ENCODE measurements at regions not wholly inside any gene's neighbourhood (a gene's known extent, or its start where the extent isn't known, plus 50 kb on each side); places are given as distances from the start of the nearest gene placed in this dataset.

DNA sequence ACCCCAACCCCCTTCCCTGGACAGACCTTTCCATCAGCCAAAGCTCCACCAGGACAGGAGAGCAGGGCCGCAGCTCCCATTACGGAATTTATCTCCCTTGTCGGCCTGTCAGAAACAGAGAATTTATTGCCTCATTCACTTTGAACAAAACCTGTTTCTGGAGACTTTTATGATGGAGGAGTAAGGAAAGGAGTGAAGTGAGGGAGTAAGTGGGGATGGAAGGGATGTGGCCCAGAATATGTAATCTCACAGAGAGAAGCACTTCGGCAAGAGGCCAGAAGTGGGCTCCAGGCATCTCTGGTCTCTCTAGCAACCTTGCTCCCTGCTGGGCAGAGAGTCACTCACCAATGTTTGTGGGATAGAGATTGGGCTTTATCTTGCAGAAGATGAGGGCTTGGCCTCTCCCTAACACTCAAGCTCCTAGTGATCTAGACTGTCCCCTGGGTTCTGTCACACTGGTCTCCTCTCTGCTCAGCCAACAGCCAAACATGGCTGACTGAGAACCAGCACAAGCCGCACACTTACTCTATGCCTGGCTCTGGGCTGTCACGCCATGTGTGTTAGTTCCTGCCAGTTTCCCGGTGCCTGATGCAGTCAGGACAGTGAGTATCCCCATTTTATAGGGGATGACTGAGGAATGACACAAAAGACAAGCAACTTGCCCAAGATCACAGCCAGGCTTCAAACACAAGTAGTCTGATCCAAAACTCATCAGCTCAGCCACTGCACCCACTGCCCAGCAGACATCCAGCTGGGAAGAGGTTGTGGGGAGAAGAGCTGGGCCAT lies 149.4 kb upstream of the ZMIZ1 start:
- Mint-ChIP-seq H3K27me3 (ENCODE audit: unreplicated experiment) (peaks cover 8% of the 10 kb centered on the region), H3K9me3 (ENCODE audit: unreplicated experiment) (peaks cover 5% of the 10 kb centered on the region), H3K4me1 (ENCODE audit: low read depth, unreplicated experiment) (peaks cover 18% of the 10 kb centered on the region), H3K36me3 (ENCODE audit: unreplicated experiment) (no peaks in the 10 kb centered on the region), H3K27ac (ENCODE audit: unreplicated experiment) (no peak overlapping the region), H3K4me3 (ENCODE audit: unreplicated experiment) (no peak overlapping the region)
- no peak for DNase-seq
- TF ChIP-seq, protein P1, sequence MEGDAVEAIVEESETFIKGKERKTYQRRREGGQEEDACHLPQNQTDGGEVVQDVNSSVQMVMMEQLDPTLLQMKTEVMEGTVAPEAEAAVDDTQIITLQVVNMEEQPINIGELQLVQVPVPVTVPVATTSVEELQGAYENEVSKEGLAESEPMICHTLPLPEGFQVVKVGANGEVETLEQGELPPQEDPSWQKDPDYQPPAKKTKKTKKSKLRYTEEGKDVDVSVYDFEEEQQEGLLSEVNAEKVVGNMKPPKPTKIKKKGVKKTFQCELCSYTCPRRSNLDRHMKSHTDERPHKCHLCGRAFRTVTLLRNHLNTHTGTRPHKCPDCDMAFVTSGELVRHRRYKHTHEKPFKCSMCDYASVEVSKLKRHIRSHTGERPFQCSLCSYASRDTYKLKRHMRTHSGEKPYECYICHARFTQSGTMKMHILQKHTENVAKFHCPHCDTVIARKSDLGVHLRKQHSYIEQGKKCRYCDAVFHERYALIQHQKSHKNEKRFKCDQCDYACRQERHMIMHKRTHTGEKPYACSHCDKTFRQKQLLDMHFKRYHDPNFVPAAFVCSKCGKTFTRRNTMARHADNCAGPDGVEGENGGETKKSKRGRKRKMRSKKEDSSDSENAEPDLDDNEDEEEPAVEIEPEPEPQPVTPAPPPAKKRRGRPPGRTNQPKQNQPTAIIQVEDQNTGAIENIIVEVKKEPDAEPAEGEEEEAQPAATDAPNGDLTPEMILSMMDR (IDR thresholded peaks at IDR 0.05; ENCODE audit: partially characterized antibody, unreplicated experiment), result no peak

DNA sequence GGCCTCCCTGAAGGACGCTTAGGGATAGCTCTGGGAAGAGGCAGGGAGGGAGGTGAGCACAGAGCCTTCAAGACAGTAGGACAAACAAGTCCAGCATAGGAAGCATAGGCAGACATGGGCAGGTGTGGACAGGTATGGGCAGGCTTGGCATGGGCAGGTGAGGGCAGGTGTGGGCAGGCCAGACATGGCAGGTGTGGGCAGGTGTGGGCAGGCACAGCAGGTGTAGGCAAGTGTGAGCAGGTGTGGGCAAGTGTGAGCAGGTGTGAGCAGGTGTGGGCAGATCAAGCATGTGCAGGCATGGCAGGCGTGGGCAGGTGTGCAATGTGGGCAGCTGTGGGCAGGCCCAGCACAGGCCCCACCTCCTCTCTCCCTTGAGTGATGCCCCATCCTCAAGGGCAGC lies 148.8 kb upstream of the ZMIZ1 start:
- Mint-ChIP-seq H3K9me3 (ENCODE audit: unreplicated experiment) (peaks cover 5% of the 10 kb centered on the region), H3K27me3 (ENCODE audit: unreplicated experiment) (peaks cover 8% of the 10 kb centered on the region), H3K36me3 (ENCODE audit: unreplicated experiment) (no peaks in the 10 kb centered on the region), H3K4me3 (ENCODE audit: unreplicated experiment) (no peak overlapping the region), H3K4me1 (ENCODE audit: low read depth, unreplicated experiment) (peaks cover 22% of the 10 kb centered on the region), H3K27ac (ENCODE audit: unreplicated experiment) (no peak overlapping the region)
- DNase-seq, result no peak
- TF ChIP-seq, protein P1 (IDR thresholded peaks at IDR 0.05; ENCODE audit: partially characterized antibody, unreplicated experiment), result no peak

DNA sequence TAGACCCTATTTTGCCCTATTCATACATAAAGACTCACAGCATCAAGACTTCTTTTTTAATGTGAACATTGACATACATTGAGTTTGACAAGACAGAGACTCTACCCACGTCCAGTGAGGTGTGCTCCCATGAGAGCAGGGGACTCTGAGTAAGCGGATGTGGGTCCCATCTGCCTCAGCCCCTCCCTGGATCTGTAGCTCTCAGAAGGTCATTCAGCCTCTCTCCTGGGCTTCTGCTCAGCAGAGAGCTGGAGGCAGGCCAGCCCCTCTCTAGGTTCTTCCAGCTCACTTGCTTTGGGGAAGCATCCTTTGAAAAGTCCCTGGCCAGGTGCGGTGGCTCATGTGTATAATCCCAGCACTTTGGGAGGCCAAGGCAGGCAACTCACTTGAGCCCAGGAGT lies 146.9 kb upstream of the ZMIZ1 start:
- no peak for DNase-seq
- Mint-ChIP-seq H3K36me3 (ENCODE audit: unreplicated experiment) (no peaks in the 10 kb centered on the region), H3K27ac (ENCODE audit: unreplicated experiment) (no peak overlapping the region), H3K9me3 (ENCODE audit: unreplicated experiment) (peaks cover 5% of the 10 kb centered on the region), H3K27me3 (ENCODE audit: unreplicated experiment) (peaks cover 9% of the 10 kb centered on the region), H3K4me3 (ENCODE audit: unreplicated experiment) (no peak overlapping the region), H3K4me1 (ENCODE audit: low read depth, unreplicated experiment) (peaks cover 27% of the 10 kb centered on the region)
- TF ChIP-seq, protein P1 (IDR thresholded peaks at IDR 0.05; ENCODE audit: partially characterized antibody, unreplicated experiment), result no peak

DNA sequence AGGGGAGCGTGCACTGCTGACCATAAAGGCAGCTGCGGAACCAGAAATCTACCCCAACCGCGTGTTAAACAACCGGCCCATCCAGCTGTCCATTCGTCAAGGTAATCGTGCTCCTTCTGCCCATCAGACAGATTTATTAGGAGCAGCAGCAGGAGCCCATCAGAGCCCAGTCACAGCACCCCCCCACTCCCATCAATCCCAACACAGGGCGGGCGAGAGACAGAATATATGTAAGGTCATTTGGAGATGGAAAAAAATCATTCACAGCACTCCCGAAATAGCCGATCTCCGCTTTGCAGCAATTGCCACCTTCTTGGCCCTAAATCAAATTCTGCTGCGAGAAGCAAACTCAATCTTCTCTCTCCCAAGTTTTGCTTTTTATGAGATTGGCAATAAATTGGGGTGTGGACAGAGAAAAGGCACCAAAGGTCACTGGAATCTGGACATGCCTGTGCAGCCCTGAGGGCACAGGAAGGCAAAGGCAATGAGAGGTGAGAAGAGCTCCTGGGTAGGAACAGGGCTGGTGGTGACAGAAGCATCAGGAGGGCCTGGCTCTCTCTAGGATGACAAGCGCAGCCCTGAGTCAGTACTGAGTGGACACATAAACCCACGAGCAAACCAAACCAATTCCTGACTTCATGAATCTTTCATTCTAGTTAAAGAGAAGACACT lies 145.0 kb upstream of the ZMIZ1 start:
- Mint-ChIP-seq H3K27me3 (ENCODE audit: unreplicated experiment) (peaks cover 10% of the 10 kb centered on the region), H3K4me3 (ENCODE audit: unreplicated experiment) (no peak overlapping the region), H3K4me1 (ENCODE audit: low read depth, unreplicated experiment) (peaks cover 25% of the 10 kb centered on the region), H3K9me3 (ENCODE audit: unreplicated experiment) (peaks cover 5% of the 10 kb centered on the region), H3K27ac (ENCODE audit: unreplicated experiment) (no peak overlapping the region), H3K36me3 (ENCODE audit: unreplicated experiment) (no peaks in the 10 kb centered on the region)
- TF ChIP-seq, protein P1 (IDR thresholded peaks at IDR 0.05; ENCODE audit: partially characterized antibody, unreplicated experiment), result no peak
- DNase-seq, result no peak
